Choroid plexus epithelial cell (primary cell): ENCODE measurements at regions not wholly inside any gene's neighbourhood (a gene's known extent, or its start where the extent isn't known, plus 50 kb on each side); places are given as distances from the start of the nearest gene placed in this dataset.
A peak's percentile ranks its signal among the peaks of the same experiment; 100 is the strongest.

Experiments
- DNase-seq: peaks from one replicate; pipeline ENCODE4 v3.0.0-alpha.2; 2010; ENCODE audit warnings: low read depth
- H3K4me3 ChIP-seq: 2 replicates; pipeline ENCODE4 v1.5.1; 2011; ENCODE audit warnings: low read depth, mild to moderate bottlenecking, control low read depth, low read length, moderate library complexity
- TF ChIP-seq, protein P1 (sequence below): conservative IDR thresholded peaks from 2 replicates; pipeline ENCODE4 v1.5.1; 2011; ENCODE audit warnings: low read depth, mild to moderate bottlenecking, control low read depth, inconsistent platforms, low read length, moderate library complexity

DNA sequence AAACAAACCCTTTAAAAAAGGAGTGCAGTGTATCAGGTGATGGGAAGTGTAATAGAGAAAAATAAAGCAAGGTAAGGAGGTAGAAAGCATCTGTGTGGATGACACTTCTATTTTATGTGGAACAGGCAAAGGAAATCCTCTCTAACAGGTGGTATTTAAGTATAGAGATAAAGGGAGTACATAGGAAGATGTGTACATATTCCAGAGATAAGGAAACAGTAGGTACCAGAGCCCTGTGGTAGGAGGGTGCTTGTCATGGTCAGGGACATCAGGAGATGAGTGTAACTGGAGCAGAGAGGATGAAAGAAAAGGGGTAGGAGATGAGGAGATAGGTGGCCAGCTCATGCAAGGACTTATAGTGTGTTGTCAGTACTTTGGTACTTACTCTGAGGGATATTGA is 65.8 kb downstream of the CHST2 start:
- TF ChIP-seq, protein P1, sequence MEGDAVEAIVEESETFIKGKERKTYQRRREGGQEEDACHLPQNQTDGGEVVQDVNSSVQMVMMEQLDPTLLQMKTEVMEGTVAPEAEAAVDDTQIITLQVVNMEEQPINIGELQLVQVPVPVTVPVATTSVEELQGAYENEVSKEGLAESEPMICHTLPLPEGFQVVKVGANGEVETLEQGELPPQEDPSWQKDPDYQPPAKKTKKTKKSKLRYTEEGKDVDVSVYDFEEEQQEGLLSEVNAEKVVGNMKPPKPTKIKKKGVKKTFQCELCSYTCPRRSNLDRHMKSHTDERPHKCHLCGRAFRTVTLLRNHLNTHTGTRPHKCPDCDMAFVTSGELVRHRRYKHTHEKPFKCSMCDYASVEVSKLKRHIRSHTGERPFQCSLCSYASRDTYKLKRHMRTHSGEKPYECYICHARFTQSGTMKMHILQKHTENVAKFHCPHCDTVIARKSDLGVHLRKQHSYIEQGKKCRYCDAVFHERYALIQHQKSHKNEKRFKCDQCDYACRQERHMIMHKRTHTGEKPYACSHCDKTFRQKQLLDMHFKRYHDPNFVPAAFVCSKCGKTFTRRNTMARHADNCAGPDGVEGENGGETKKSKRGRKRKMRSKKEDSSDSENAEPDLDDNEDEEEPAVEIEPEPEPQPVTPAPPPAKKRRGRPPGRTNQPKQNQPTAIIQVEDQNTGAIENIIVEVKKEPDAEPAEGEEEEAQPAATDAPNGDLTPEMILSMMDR = no peak
- no peak overlapping the region for H3K4me3 ChIP-seq
- no peak for DNase-seq

DNA sequence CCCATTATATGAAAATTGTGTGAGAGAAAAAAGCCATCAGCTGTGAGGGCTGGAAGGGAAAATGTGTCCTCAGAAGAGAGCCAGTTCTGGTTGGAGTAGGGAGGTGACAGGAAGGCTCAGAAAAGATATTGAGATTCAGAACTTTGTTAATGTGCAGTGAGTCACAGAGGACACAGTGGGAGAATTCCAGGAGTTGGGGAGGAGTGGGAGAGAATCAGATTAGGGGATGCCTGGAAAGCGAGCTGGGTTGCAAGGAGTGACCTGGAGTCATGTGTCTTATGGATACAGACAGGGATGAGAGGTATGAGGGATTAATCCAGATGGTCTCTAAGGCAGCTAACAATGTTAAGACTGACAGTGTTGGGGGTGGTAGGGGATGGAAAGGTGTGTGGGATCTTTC is 67.5 kb downstream of the CHST2 start:
- DNase-seq = no peak
- H3K4me3 ChIP-seq = no peak overlapping the region

DNA sequence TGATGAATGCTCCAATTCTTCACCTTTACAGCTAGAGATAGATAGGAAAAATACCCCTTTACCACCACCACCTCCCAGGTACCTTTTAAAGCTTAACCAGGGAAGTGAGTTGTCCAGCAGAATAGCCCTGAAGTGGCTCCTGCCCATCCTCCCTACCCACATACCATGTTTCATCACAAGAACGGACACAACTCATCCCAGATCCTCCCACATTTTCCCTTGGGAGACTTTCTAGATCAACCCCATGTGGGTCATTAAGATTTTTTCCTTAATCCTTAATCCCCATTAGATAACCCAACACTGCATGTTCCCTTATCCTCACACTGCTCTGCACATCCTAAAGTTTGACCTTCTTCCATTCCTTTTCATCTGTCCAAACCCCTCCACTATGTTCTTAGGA is 69.3 kb downstream of the CHST2 start:
- no peak overlapping the region for H3K4me3 ChIP-seq
- TF ChIP-seq, protein P1 = no peak
- DNase-seq = no peak

More for the DNA sequence above, 67.5 kb downstream of the CHST2 start:
- TF ChIP-seq, protein P1 = no peak

- DNase-seq = no peak
- TF ChIP-seq, protein P1 = no peak
- H3K4me3 ChIP-seq = no peak overlapping the region
Measured at GRCh38 chr3:143190101-143190500, 70.5 kb downstream of the CHST2 start.

- TF ChIP-seq, protein P1 = no peak
- no peak for DNase-seq
- H3K4me3 ChIP-seq = no peak overlapping the region
Measured at GRCh38 chr3:143192193-143192592, 72.6 kb downstream of the CHST2 start.

GRCh38 chr3:143200001-143200924 is 80.7 kb downstream of the CHST2 start:
- TF ChIP-seq, protein P1 = no peak
- DNase-seq = peak; percentile 58
- H3K4me3 ChIP-seq = no peak overlapping the region

GRCh38 chr3:143201045-143201444 is 81.5 kb downstream of the CHST2 start:
- no peak for DNase-seq
- H3K4me3 ChIP-seq = no peak overlapping the region
- TF ChIP-seq, protein P1 = no peak
